NCI-H2081 (cell line): ENCODE measurements at regions not wholly inside any gene's neighbourhood (a gene's known extent, or its start where the extent isn't known, plus 50 kb on each side); places are given as distances from the start of the nearest gene placed in this dataset.
A peak's percentile ranks its signal among the peaks of the same experiment; 100 is the strongest.

Experiments used
- DNase-seq, 2 experiments: peaks; one replicate each; lab custom pipeline; 2025; lab: John Stamatoyannopoulos, UW

GRCh38 chr12:124458992-124459851 lies 108.2 kb downstream of the NCOR2 start:
- no peak for DNase-seq

- DNase-seq = no peak
These were observed 109.0 kb downstream of the NCOR2 start for GRCh38 chr12:124458220-124458991.

GRCh38 chr12:124457287-124458219 lies 109.9 kb downstream of the NCOR2 start:
- no peak for DNase-seq

- no peak for DNase-seq
These were observed 110.7 kb downstream of the NCOR2 start for GRCh38 chr12:124456652-124457152.

GRCh38 chr12:124456133-124456651 lies 111.2 kb downstream of the NCOR2 start:
- no peak for DNase-seq

GRCh38 chr12:124455336-124455735 lies 112.1 kb downstream of the NCOR2 start:
- DNase-seq = no peak

- DNase-seq = no peak
These were observed 112.7 kb downstream of the NCOR2 start for GRCh38 chr12:124454735-124455134.

GRCh38 chr12:124454352-124454725 lies 113.1 kb downstream of the NCOR2 start:
- no peak for DNase-seq

GRCh38 chr12:124453419-124454351 lies 113.7 kb downstream of the NCOR2 start:
- peak; percentile 53 to 73 for DNase-seq

- DNase-seq = no peak
These were observed 114.7 kb downstream of the NCOR2 start for GRCh38 chr12:124452576-124453331.

- no peak for DNase-seq
These were observed 115.7 kb downstream of the NCOR2 start for GRCh38 chr12:124451637-124452243.

GRCh38 chr12:124451016-124451415 lies 116.4 kb downstream of the NCOR2 start:
- DNase-seq = no peak

- DNase-seq = no peak
These were observed 117.0 kb downstream of the NCOR2 start for GRCh38 chr12:124450376-124450750.

GRCh38 chr12:124449623-124450375 lies 117.6 kb downstream of the NCOR2 start:
- no peak for DNase-seq

GRCh38 chr12:124448955-124449622 lies 118.3 kb downstream of the NCOR2 start:
- no peak for DNase-seq

- no peak for DNase-seq
These were observed 119.0 kb downstream of the NCOR2 start for GRCh38 chr12:124448241-124448954.

GRCh38 chr12:124446364-124446763 lies 121.0 kb downstream of the NCOR2 start:
- DNase-seq = no peak
